ENCODE measurements at regions not wholly inside any gene's neighbourhood (a gene's known extent, or its start where the extent isn't known, plus 50 kb on each side); places are given as distances from the start of the nearest gene placed in this dataset.

DNA sequence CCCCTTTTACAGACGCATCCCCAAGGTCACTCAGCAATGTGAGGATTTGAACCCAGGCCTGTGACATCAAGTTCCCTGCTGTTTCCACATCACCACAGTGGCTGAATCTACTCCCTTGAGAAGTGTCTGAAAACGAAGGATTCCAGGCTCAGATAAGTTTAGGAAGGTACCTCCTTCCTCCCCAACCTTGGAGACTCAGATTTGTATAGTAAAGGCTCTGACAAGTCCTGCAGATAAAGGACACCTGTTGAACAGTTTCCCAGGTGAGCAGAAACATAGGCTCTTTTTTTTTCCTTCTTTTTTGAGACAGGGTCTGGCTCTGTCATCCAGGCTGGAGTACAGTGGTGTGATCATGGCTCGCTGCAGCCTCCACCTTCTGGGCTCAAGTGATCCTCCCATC is 56.4 kb upstream of the PTPRS start:
- TF ChIP-seq POLR2AphosphoS5 (IDR thresholded peaks at IDR 0.05) (no peak), EP300 (IDR thresholded peaks at IDR 0.05) (no peak), POLR2A (IDR thresholded peaks at IDR 0.05; ENCODE audit: low read depth) (no peak)
- TF ChIP-seq, protein P1, sequence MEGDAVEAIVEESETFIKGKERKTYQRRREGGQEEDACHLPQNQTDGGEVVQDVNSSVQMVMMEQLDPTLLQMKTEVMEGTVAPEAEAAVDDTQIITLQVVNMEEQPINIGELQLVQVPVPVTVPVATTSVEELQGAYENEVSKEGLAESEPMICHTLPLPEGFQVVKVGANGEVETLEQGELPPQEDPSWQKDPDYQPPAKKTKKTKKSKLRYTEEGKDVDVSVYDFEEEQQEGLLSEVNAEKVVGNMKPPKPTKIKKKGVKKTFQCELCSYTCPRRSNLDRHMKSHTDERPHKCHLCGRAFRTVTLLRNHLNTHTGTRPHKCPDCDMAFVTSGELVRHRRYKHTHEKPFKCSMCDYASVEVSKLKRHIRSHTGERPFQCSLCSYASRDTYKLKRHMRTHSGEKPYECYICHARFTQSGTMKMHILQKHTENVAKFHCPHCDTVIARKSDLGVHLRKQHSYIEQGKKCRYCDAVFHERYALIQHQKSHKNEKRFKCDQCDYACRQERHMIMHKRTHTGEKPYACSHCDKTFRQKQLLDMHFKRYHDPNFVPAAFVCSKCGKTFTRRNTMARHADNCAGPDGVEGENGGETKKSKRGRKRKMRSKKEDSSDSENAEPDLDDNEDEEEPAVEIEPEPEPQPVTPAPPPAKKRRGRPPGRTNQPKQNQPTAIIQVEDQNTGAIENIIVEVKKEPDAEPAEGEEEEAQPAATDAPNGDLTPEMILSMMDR (IDR thresholded peaks at IDR 0.05) = no peak
- Histone ChIP-seq H3K27me3 (peaks cover 3 to 89% (median 38%) of the 10 kb centered on the region in 4 donors), H3K4me1 (peaks cover 0 to 3% (median 0%) of the 10 kb centered on the region in 4 donors), H3K4me3 (no peak overlapping the region), H3K9me3 (peaks cover 0 to 5% (median 0%) of the 10 kb centered on the region in 4 donors), H3K27ac (replicated peaks in 1 of 4) (no peak overlapping the region), H3K36me3 (no peaks in the 10 kb centered on the region)
- DNase-seq (ENCODE audit: extremely low spot score) = no peak
- 54% methylated on average over 3 of the region's 3 CpGs for WGBS
- intact Hi-C loops (cut with DNase I) = no loop called here

DNA sequence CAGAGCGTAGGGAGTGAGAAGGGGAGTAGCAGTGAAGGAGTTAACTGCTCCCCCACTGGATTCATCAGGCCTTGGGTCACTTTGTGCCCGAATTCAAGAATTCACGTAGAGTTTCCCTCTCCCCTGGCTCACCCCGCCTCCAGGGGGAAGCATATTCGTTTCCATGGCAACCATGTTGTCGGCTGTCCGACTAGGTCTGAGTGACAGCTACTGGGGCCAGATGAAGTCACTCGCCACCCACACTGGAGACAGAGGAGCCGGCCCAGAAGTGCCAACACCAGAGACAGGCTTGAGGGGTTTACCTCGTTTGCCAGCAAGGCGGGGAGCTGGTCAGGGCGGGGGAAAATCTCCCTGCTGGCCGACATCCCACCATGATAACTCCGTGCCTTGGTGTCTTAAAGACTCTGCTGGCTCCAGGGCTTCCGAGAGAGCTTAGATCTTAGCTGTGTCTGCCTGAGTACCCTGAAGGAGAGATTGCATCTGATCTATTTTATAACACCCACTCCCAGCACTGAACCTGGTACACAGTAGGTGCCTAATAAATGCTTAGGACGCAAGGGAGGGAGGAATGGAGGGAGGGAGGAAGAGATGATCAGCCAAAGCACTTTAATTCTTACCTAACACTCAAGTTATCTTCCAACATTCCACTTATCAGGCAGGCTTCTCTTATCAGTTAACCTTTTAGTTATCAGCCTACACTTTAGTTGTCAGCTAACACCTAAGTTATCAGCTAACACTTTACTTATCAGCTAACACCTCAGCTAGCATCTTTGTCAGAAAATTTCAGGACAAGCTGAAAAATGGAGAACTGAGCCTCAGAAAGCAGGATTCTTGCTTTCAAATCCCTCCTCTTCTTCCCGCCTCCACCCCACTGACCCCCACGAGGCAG is 57.2 kb upstream of the ZNRF4 start:
- no peak for TF ChIP-seq POLR2AphosphoS5 (IDR thresholded peaks at IDR 0.05)
- TF ChIP-seq, protein P1 (IDR thresholded peaks at IDR 0.05) = no peak
- TF ChIP-seq POLR2A (IDR thresholded peaks at IDR 0.05; ENCODE audit: low read depth) = no peak
- no peak for TF ChIP-seq EP300 (IDR thresholded peaks at IDR 0.05)
- WGBS = 4% methylated on average over 16 of the region's 18 CpGs
- Histone ChIP-seq H3K4me1 (peaks cover 0 to 3% (median 0%) of the 10 kb centered on the region in 4 donors), H3K4me3 (no peak overlapping the region), H3K9me3 (peaks cover 0 to 5% (median 0%) of the 10 kb centered on the region in 4 donors), H3K27ac (replicated peaks in 1 of 4) (no peak overlapping the region), H3K36me3 (no peaks in the 10 kb centered on the region), H3K27me3 (peaks cover 3 to 78% (median 32%) of the 10 kb centered on the region in 4 donors)
- intact Hi-C loops (cut with DNase I) = no loop called here
- no peak for DNase-seq (ENCODE audit: extremely low spot score)

- TF ChIP-seq POLR2A (IDR thresholded peaks at IDR 0.05; ENCODE audit: low read depth) (no peak), POLR2AphosphoS5 (IDR thresholded peaks at IDR 0.05) (no peak), EP300 (IDR thresholded peaks at IDR 0.05) (no peak)
- TF ChIP-seq, protein P1 (IDR thresholded peaks at IDR 0.05) = no peak
- no peaks in the 10 kb centered on the region for H3K36me3 ChIP-seq
- peaks cover 0 to 3% (median 0%) of the 10 kb centered on the region in 4 donors for H3K4me1 ChIP-seq
- H3K9me3 ChIP-seq = peaks cover 0 to 5% (median 0%) of the 10 kb centered on the region in 4 donors
- peaks cover 3 to 71% (median 27%) of the 10 kb centered on the region in 4 donors for H3K27me3 ChIP-seq
- 69% methylated on average over 3 of the region's 3 CpGs for WGBS
- no peak for DNase-seq (ENCODE audit: extremely low spot score)
- intact Hi-C loops (cut with DNase I) = no loop called here
- no peak overlapping the region for H3K4me3 ChIP-seq
- H3K27ac ChIP-seq (replicated peaks in 1 of 4) = no peak overlapping the region
Measured at GRCh38 chr19:5398693-5399057, 56.5 kb upstream of the ZNRF4 start.

GRCh38 chr19:5403968-5404640 is 51.1 kb upstream of the ZNRF4 start:
- Histone ChIP-seq H3K9me3 (peaks cover 0 to 17% (median 4%) of the 10 kb centered on the region in 4 donors), H3K36me3 (no peaks in the 10 kb centered on the region), H3K27ac (replicated peaks in 1 of 4) (no peak overlapping the region), H3K4me1 (no peaks in the 10 kb centered on the region), H3K4me3 (no peak overlapping the region), H3K27me3 (peaks cover 0 to 35% (median 0%) of the 10 kb centered on the region in 4 donors)
- DNase-seq (ENCODE audit: extremely low spot score) = no peak
- 5% methylated on average over 12 of the region's 12 CpGs for WGBS
- intact Hi-C loops (cut with DNase I) = no loop called here
- TF ChIP-seq POLR2AphosphoS5 (IDR thresholded peaks at IDR 0.05) (no peak), POLR2A (IDR thresholded peaks at IDR 0.05; ENCODE audit: low read depth) (no peak), EP300 (IDR thresholded peaks at IDR 0.05) (no peak)
- TF ChIP-seq, protein P1 (IDR thresholded peaks at IDR 0.05) = no peak

Measured in esophagus muscularis mucosa (tissue), 4 donors.